ENCODE measurements at regions not wholly inside any gene's neighbourhood (a gene's known extent, or its start where the extent isn't known, plus 50 kb on each side); places are given as distances from the start of the nearest gene placed in this dataset.

GRCh38 chr2:199136681-199137080, 321.1 kb downstream of the SATB2 start:
- DNase-seq (ENCODE audit: low read depth in 2 of 2): peak; percentile 3 to 61
- no peak overlapping the region for H3K4me3 ChIP-seq (replicated peaks in 1 of 2; ENCODE audit: low read depth in 2 of 2, low read length in 2 of 2)
- TF ChIP-seq CTCF (IDR thresholded peaks at IDR 0.05; ENCODE audit: low read depth, low read length): no peak

- H3K4me3 ChIP-seq (replicated peaks in 1 of 2; ENCODE audit: low read depth in 2 of 2, low read length in 2 of 2): no peak overlapping the region
- peak in 1 of 2 donors; percentile 8 for DNase-seq (ENCODE audit: low read depth in 2 of 2)
- no peak for TF ChIP-seq CTCF (IDR thresholded peaks at IDR 0.05; ENCODE audit: low read depth, low read length)
Measured at GRCh38 chr2:199136242-199136641, 321.5 kb downstream of the SATB2 start.

GRCh38 chr2:199131876-199132275, 325.9 kb downstream of the SATB2 start:
- DNase-seq (ENCODE audit: low read depth in 2 of 2): no peak
- TF ChIP-seq CTCF (IDR thresholded peaks at IDR 0.05; ENCODE audit: low read depth, low read length): no peak
- H3K4me3 ChIP-seq (replicated peaks in 1 of 2; ENCODE audit: low read depth in 2 of 2, low read length in 2 of 2): no peak overlapping the region

GRCh38 chr2:199131136-199131655, 326.5 kb downstream of the SATB2 start:
- no peak overlapping the region for H3K4me3 ChIP-seq (replicated peaks in 1 of 2; ENCODE audit: low read depth in 2 of 2, low read length in 2 of 2)
- DNase-seq (ENCODE audit: low read depth in 2 of 2): no peak
- TF ChIP-seq CTCF (IDR thresholded peaks at IDR 0.05; ENCODE audit: low read depth, low read length): no peak

- DNase-seq (ENCODE audit: low read depth in 2 of 2): no peak
- no peak for TF ChIP-seq CTCF (IDR thresholded peaks at IDR 0.05; ENCODE audit: low read depth, low read length)
- H3K4me3 ChIP-seq (replicated peaks in 1 of 2; ENCODE audit: low read depth in 2 of 2, low read length in 2 of 2): no peak overlapping the region
Measured at GRCh38 chr2:199130501-199130900, 327.2 kb downstream of the SATB2 start.

GRCh38 chr2:199128476-199129229, 329.1 kb downstream of the SATB2 start:
- DNase-seq (ENCODE audit: low read depth in 2 of 2): no peak
- H3K4me3 ChIP-seq (replicated peaks in 1 of 2; ENCODE audit: low read depth in 2 of 2, low read length in 2 of 2): no peak overlapping the region
- TF ChIP-seq CTCF (IDR thresholded peaks at IDR 0.05; ENCODE audit: low read depth, low read length): no peak
